Hepatocyte (in vitro differentiated cells): ENCODE measurements at regions not wholly inside any gene's neighbourhood (a gene's known extent, or its start where the extent isn't known, plus 50 kb on each side); places are given as distances from the start of the nearest gene placed in this dataset.

Source experiments
- DNase-seq: peaks from one replicate; pipeline ENCODE4 v3.0.0-alpha.2; 2016; ENCODE audit warnings: low spot score
- H2AFZ ChIP-seq: fragments of 200-600 bp; sonication (generic); 2 replicates; pipeline ENCODE4 v1.6.0; 2016; ENCODE audit warnings: antibody characterized with exemption, mild to moderate bottlenecking
- H3K27ac ChIP-seq: fragments of 200-600 bp; sonication (generic); 2 replicates; pipeline ENCODE4 v1.5.1; 2016; ENCODE audit warnings: mild to moderate bottlenecking
- H3K27me3 ChIP-seq: fragments of 200-600 bp; sonication (generic); 2 replicates; pipeline ENCODE4 v1.6.1; 2016
- H3K36me3 ChIP-seq: fragments of 200-600 bp; sonication (generic); replicated peaks from 2 replicates; pipeline ENCODE4 v1.5.1; 2016; ENCODE audit warnings: low read depth; ENCODE audit not compliant: insufficient read depth
- H3K4me1 ChIP-seq: fragments of 200-600 bp; sonication (generic); 2 replicates; pipeline ENCODE4 v1.5.1; 2016; ENCODE audit warnings: mild to moderate bottlenecking, moderate library complexity; ENCODE audit not compliant: insufficient read depth
- H3K4me2 ChIP-seq: fragments of 200-600 bp; sonication (generic); 2 replicates; pipeline ENCODE4 v1.6.0; 2016
- H3K4me3 ChIP-seq: fragments of 200-600 bp; sonication (generic); 2 replicates; pipeline ENCODE4 v1.5.1; 2016; ENCODE audit warnings: mild to moderate bottlenecking
- H3K79me2 ChIP-seq: fragments of 200-600 bp; sonication (generic); 2 replicates; pipeline ENCODE4 v1.6.0; 2017; ENCODE audit warnings: mild to moderate bottlenecking
- H3K9me2 ChIP-seq: fragments of 200-600 bp; sonication (generic); replicated peaks from 2 replicates; pipeline ENCODE4 v1.6.0; 2017; ENCODE audit warnings: mild to moderate bottlenecking; ENCODE audit not compliant: insufficient read depth
- H3K9me3 ChIP-seq: fragments of 200-600 bp; sonication (generic); 2 replicates; pipeline ENCODE4 v1.5.1; 2016; ENCODE audit warnings: low read depth, mild to moderate bottlenecking
- H4K20me1 ChIP-seq: fragments of 200-600 bp; sonication (generic); 2 replicates; pipeline ENCODE4 v1.6.0; 2016; ENCODE audit warnings: mild to moderate bottlenecking; ENCODE audit not compliant: insufficient read depth, poor library complexity, severe bottlenecking
- CTCF ChIP-seq: fragments of 200-600 bp; sonication (generic); IDR thresholded peaks from 2 replicates; pipeline ENCODE4 v1.5.1; 2016; ENCODE audit warnings: antibody characterized with exemption, mild to moderate bottlenecking; ENCODE audit not compliant: poor library complexity
- EZH2 ChIP-seq: fragments of 200-600 bp; sonication (generic); IDR thresholded peaks from 2 replicates; pipeline ENCODE4 v1.6.1; 2016; ENCODE audit warnings: antibody characterized with exemption, mild to moderate bottlenecking, borderline replicate concordance
- EZH2phosphoT487 ChIP-seq: fragments of 200-600 bp; sonication (generic); IDR thresholded peaks from one replicate; pipeline ENCODE4 v1.6.1; 2018; ENCODE audit warnings: antibody characterized with exemption, mild to moderate bottlenecking, low read depth, moderate library complexity; ENCODE audit not compliant: unreplicated experiment, severe bottlenecking
- WGBS: methylation state at CpG from one replicate; pipeline ENCODE4 v1.1.6; 2016; ENCODE audit warnings: low lambda C conversion rate; ENCODE audit errors: missing lambda C conversion rate; 5-methylcytosine and 5-hydroxymethylcytosine counted together

- no peak for TF ChIP-seq EZH2phosphoT487
- no peak for TF ChIP-seq CTCF
- no peak for TF ChIP-seq EZH2
- no peaks in the 10 kb centered on the region for H3K79me2 ChIP-seq
- H3K27me3 ChIP-seq, result no peaks in the 10 kb centered on the region
- no peak for DNase-seq
- no peak overlapping the region for H3K27ac ChIP-seq
- no peaks in the 10 kb centered on the region for H3K36me3 ChIP-seq
- WGBS, result 86% methylated on average over 2 of the region's 2 CpGs
- no peak overlapping the region for H3K4me2 ChIP-seq
- H2AFZ ChIP-seq, result no peak overlapping the region
- H3K9me3 ChIP-seq, result no peaks in the 10 kb centered on the region
- no peaks in the 10 kb centered on the region for H4K20me1 ChIP-seq
- H3K4me1 ChIP-seq, result no peaks in the 10 kb centered on the region
- H3K9me2 ChIP-seq, result no peaks in the 10 kb centered on the region
- H3K4me3 ChIP-seq, result no peak overlapping the region
Measured at GRCh38 chr6:104068281-104068680, 791.4 kb downstream of the HACE1 start.

GRCh38 chr6:104064876-104065275 lies 794.8 kb downstream of the HACE1 start:
- no peaks in the 10 kb centered on the region for H3K36me3 ChIP-seq
- no peaks in the 10 kb centered on the region for H3K4me1 ChIP-seq
- H2AFZ ChIP-seq, result no peak overlapping the region
- no peaks in the 10 kb centered on the region for H3K9me2 ChIP-seq
- H3K4me2 ChIP-seq, result no peak overlapping the region
- no peaks in the 10 kb centered on the region for H3K79me2 ChIP-seq
- no peaks in the 10 kb centered on the region for H3K27me3 ChIP-seq
- H4K20me1 ChIP-seq, result no peaks in the 10 kb centered on the region
- WGBS, result 82% methylated on average over 8 of the region's 8 CpGs
- no peaks in the 10 kb centered on the region for H3K9me3 ChIP-seq
- no peak overlapping the region for H3K4me3 ChIP-seq
- DNase-seq, result no peak
- TF ChIP-seq EZH2 (no peak), CTCF (no peak), EZH2phosphoT487 (no peak)
- no peak overlapping the region for H3K27ac ChIP-seq

- Histone ChIP-seq H3K27me3 (no peaks in the 10 kb centered on the region), H4K20me1 (no peaks in the 10 kb centered on the region), H3K4me3 (no peak overlapping the region), H3K79me2 (no peaks in the 10 kb centered on the region), H3K27ac (no peak overlapping the region), H3K9me3 (no peaks in the 10 kb centered on the region), H3K9me2 (no peaks in the 10 kb centered on the region), H2AFZ (no peak overlapping the region), H3K36me3 (no peaks in the 10 kb centered on the region), H3K4me1 (no peaks in the 10 kb centered on the region), H3K4me2 (no peak overlapping the region)
- 68% methylated on average over 2 of the region's 2 CpGs for WGBS
- TF ChIP-seq EZH2phosphoT487 (no peak), EZH2 (no peak), CTCF (no peak)
- DNase-seq, result no peak
Measured at GRCh38 chr6:104050455-104050854, 809.3 kb downstream of the HACE1 start.

- TF ChIP-seq EZH2phosphoT487 (no peak), EZH2 (no peak), CTCF (no peak)
- H3K4me2 ChIP-seq, result no peak overlapping the region
- H3K79me2 ChIP-seq, result no peaks in the 10 kb centered on the region
- H3K27me3 ChIP-seq, result no peaks in the 10 kb centered on the region
- no peak overlapping the region for H3K27ac ChIP-seq
- no peaks in the 10 kb centered on the region for H3K4me1 ChIP-seq
- H4K20me1 ChIP-seq, result no peaks in the 10 kb centered on the region
- peak; percentile 28 for DNase-seq
- H3K9me3 ChIP-seq, result no peaks in the 10 kb centered on the region
- no peak overlapping the region for H3K4me3 ChIP-seq
- 21% methylated on average over 2 of the region's 2 CpGs for WGBS
- no peaks in the 10 kb centered on the region for H3K36me3 ChIP-seq
- H3K9me2 ChIP-seq, result no peaks in the 10 kb centered on the region
- H2AFZ ChIP-seq, result no peak overlapping the region
Measured at GRCh38 chr6:104046426-104046825, 813.3 kb downstream of the HACE1 start.
